Adipocyte (in vitro differentiated cells): ENCODE measurements at regions not wholly inside any gene's neighbourhood (a gene's known extent, or its start where the extent isn't known, plus 50 kb on each side); places are given as distances from the start of the nearest gene placed in this dataset.
"Not testable (repeated sequence)": the region's sequence is repeated elsewhere in the genome, so short reads cannot be mapped to it uniquely, and the experiment has no call there.

Experiments used
- DNase-seq: peaks from one replicate; pipeline ENCODE4 v3.0.0-alpha.2; 2015; ENCODE audit warnings: low read depth
- H3K27me3 ChIP-seq: replicated peaks from 2 replicates; pipeline ENCODE4 v1.7.0; 2013; ENCODE audit warnings: mild to moderate bottlenecking, low read length, moderate library complexity; ENCODE audit not compliant: control insufficient read depth, insufficient read depth
- H3K36me3 ChIP-seq: 2 replicates; pipeline ENCODE4 v1.7.0; 2013; ENCODE audit warnings: low read length, mild to moderate bottlenecking, moderate library complexity; ENCODE audit not compliant: control insufficient read depth, insufficient read depth, severe bottlenecking
- H3K4me1 ChIP-seq: 2 replicates; pipeline ENCODE4 v1.7.0; 2013; ENCODE audit warnings: mild to moderate bottlenecking, low read length, moderate library complexity; ENCODE audit not compliant: control insufficient read depth, insufficient read depth
- H3K4me3 ChIP-seq: 2 replicates; pipeline ENCODE4 v1.7.0; 2013; ENCODE audit warnings: mild to moderate bottlenecking, low read length, moderate library complexity
- H3K9ac ChIP-seq: 2 replicates; pipeline ENCODE4 v1.7.0; 2013; ENCODE audit warnings: mild to moderate bottlenecking, low read length, moderate library complexity
- H3K9me3 ChIP-seq: 2 replicates; pipeline ENCODE4 v1.7.0; 2013; ENCODE audit warnings: mild to moderate bottlenecking, low read length, moderate library complexity; ENCODE audit not compliant: control insufficient read depth

GRCh38 chr5:168142402-168142801 is 149.0 kb upstream of the WWC1 start:
- Histone ChIP-seq H3K9me3 (no peaks in the 10 kb centered on the region), H3K27me3 (peaks cover 24% of the 10 kb centered on the region), H3K4me3 (no peak overlapping the region), H3K36me3 (no peaks in the 10 kb centered on the region), H3K4me1 (no peaks in the 10 kb centered on the region), H3K9ac (no peak overlapping the region)
- DNase-seq, result no peak

- not testable (repeated sequence) for H3K9ac ChIP-seq, DNase-seq, H3K4me3 ChIP-seq, H3K4me1 ChIP-seq, H3K36me3 ChIP-seq, H3K9me3 ChIP-seq
- peaks cover 26% of the 10 kb centered on the region for H3K27me3 ChIP-seq
Measured at GRCh38 chr5:168143521-168143920, 147.9 kb upstream of the WWC1 start.

- Histone ChIP-seq H3K27me3 (peaks cover 45% of the 10 kb centered on the region), H3K4me3 (no peak overlapping the region), H3K4me1 (no peaks in the 10 kb centered on the region), H3K36me3 (no peaks in the 10 kb centered on the region), H3K9me3 (no peaks in the 10 kb centered on the region), H3K9ac (no peak overlapping the region)
- DNase-seq, result no peak
Measured at GRCh38 chr5:168147106-168147505, 144.3 kb upstream of the WWC1 start.

- no peaks in the 10 kb centered on the region for H3K4me1 ChIP-seq
- H3K27me3 ChIP-seq, result peaks cover 50% of the 10 kb centered on the region
- H3K4me3 ChIP-seq, result no peak overlapping the region
- no peaks in the 10 kb centered on the region for H3K9me3 ChIP-seq
- no peak overlapping the region for H3K9ac ChIP-seq
- no peaks in the 10 kb centered on the region for H3K36me3 ChIP-seq
- DNase-seq, result no peak
Measured at GRCh38 chr5:168147568-168148360, 143.7 kb upstream of the WWC1 start.

GRCh38 chr5:168151041-168151440 is 140.4 kb upstream of the WWC1 start:
- Histone ChIP-seq H3K4me1 (no peaks in the 10 kb centered on the region), H3K9ac (no peak overlapping the region), H3K27me3 (peaks cover 60% of the 10 kb centered on the region), H3K9me3 (no peaks in the 10 kb centered on the region), H3K4me3 (no peak overlapping the region), H3K36me3 (no peaks in the 10 kb centered on the region)
- no peak for DNase-seq

GRCh38 chr5:168152660-168153059 is 138.8 kb upstream of the WWC1 start:
- H3K4me1 ChIP-seq, result no peaks in the 10 kb centered on the region
- H3K4me3 ChIP-seq, result no peak overlapping the region
- peaks cover 58% of the 10 kb centered on the region for H3K27me3 ChIP-seq
- H3K9ac ChIP-seq, result no peak overlapping the region
- no peaks in the 10 kb centered on the region for H3K36me3 ChIP-seq
- H3K9me3 ChIP-seq, result no peaks in the 10 kb centered on the region
- DNase-seq, result no peak

- H3K9me3 ChIP-seq, result no peaks in the 10 kb centered on the region
- H3K9ac ChIP-seq, result no peak overlapping the region
- peaks cover 52% of the 10 kb centered on the region for H3K27me3 ChIP-seq
- H3K4me1 ChIP-seq, result no peaks in the 10 kb centered on the region
- no peaks in the 10 kb centered on the region for H3K36me3 ChIP-seq
- peak; percentile 10 for DNase-seq
- H3K4me3 ChIP-seq, result no peak overlapping the region
Measured at GRCh38 chr5:168153263-168153875, 138.1 kb upstream of the WWC1 start.

- DNase-seq, result no peak
- Histone ChIP-seq H3K4me3 (no peak overlapping the region), H3K36me3 (no peaks in the 10 kb centered on the region), H3K4me1 (no peaks in the 10 kb centered on the region), H3K27me3 (peaks cover 50% of the 10 kb centered on the region), H3K9me3 (no peaks in the 10 kb centered on the region), H3K9ac (no peak overlapping the region)
Measured at GRCh38 chr5:168153876-168154270, 137.6 kb upstream of the WWC1 start.

GRCh38 chr5:168155585-168155984 is 135.9 kb upstream of the WWC1 start:
- Histone ChIP-seq H3K4me3 (no peak overlapping the region), H3K9ac (no peak overlapping the region), H3K4me1 (no peaks in the 10 kb centered on the region), H3K27me3 (peaks cover 37% of the 10 kb centered on the region), H3K9me3 (no peaks in the 10 kb centered on the region), H3K36me3 (no peaks in the 10 kb centered on the region)
- DNase-seq, result no peak

- no peaks in the 10 kb centered on the region for H3K4me1 ChIP-seq
- no peak for DNase-seq
- H3K36me3 ChIP-seq, result no peaks in the 10 kb centered on the region
- peaks cover 36% of the 10 kb centered on the region for H3K27me3 ChIP-seq
- no peak overlapping the region for H3K9ac ChIP-seq
- H3K9me3 ChIP-seq, result no peaks in the 10 kb centered on the region
- no peak overlapping the region for H3K4me3 ChIP-seq
Measured at GRCh38 chr5:168156170-168156569, 135.3 kb upstream of the WWC1 start.

GRCh38 chr5:168157141-168157540 is 134.3 kb upstream of the WWC1 start:
- no peak overlapping the region for H3K9ac ChIP-seq
- no peak for DNase-seq
- peaks cover 36% of the 10 kb centered on the region for H3K27me3 ChIP-seq
- no peaks in the 10 kb centered on the region for H3K9me3 ChIP-seq
- H3K36me3 ChIP-seq, result no peaks in the 10 kb centered on the region
- H3K4me3 ChIP-seq, result no peak overlapping the region
- no peaks in the 10 kb centered on the region for H3K4me1 ChIP-seq
